IMR-90 (cell line): ENCODE measurements at regions not wholly inside any gene's neighbourhood (a gene's known extent, or its start where the extent isn't known, plus 50 kb on each side); places are given as distances from the start of the nearest gene placed in this dataset.

Source experiments
- ATAC-seq: fragments of 200-7000 bp; cut with Tn5 transposase; 2 replicates; pipeline ENCODE4 v1.9.1; 2020; ENCODE audit warnings: low read depth, mild to moderate bottlenecking, moderate library complexity
- BruUV-seq: library from RNA; stranded (reverse); fragments of 400-500 nt; replicated peaks from 2 replicates; lab custom pipeline; 2021; lab: Mats Ljungman, UMichigan
- CTCF ChIA-PET: fragments of 300-600 bp; formaldehyde crosslinking; extraction: SDS; loops from one replicate; lab custom pipeline; 2021; ENCODE audit warnings: antibody characterized with exemption; lab: Yijun Ruan, JAX
- POLR2A ChIA-PET: fragments of 300-600 bp; sonication (Branson Sonifier 250); formaldehyde crosslinking; loops from one replicate; lab custom pipeline; 2022; ENCODE audit warnings: antibody characterized with exemption; ENCODE audit not compliant: unreplicated experiment; lab: Charles Lee
- DNase-seq: peaks from one replicate; pipeline ENCODE4 v3.0.0; 2013
- H2AFZ ChIP-seq: replicated peaks from 2 replicates; pipeline ENCODE3; 2013; ENCODE audit warnings: low read length, mild to moderate bottlenecking; ENCODE audit not compliant: poor library complexity
- H2AK5ac ChIP-seq: 2 replicates; pipeline ENCODE4 v1.6.1; 2013; ENCODE audit warnings: low read depth, low read length, inconsistent platforms
- H2AK9ac ChIP-seq: replicated peaks from 2 replicates; pipeline ENCODE3; 2013; ENCODE audit warnings: mild to moderate bottlenecking, low read depth, low read length, moderate library complexity; ENCODE audit not compliant: poor library complexity
- H2BK120ac ChIP-seq: 2 replicates; pipeline ENCODE4 v1.6.1; 2013; ENCODE audit warnings: low read depth, low read length, inconsistent platforms
- H2BK15ac ChIP-seq: 3 replicates; pipeline ENCODE4 v1.6.1; 2013; ENCODE audit warnings: low read depth, low read length, inconsistent platforms
- H2BK20ac ChIP-seq: 2 replicates; pipeline ENCODE4 v1.6.1; 2013; ENCODE audit warnings: low read depth, mild to moderate bottlenecking, inconsistent platforms, low read length, moderate library complexity
- H2BK5ac ChIP-seq: 2 replicates; pipeline ENCODE4 v1.6.1; 2013; ENCODE audit warnings: mild to moderate bottlenecking, low read depth, low read length, inconsistent platforms; ENCODE audit not compliant: poor library complexity, severe bottlenecking
- H3K14ac ChIP-seq: replicated peaks from 2 replicates; pipeline ENCODE4 v1.6.1; 2013; ENCODE audit warnings: low read depth, low read length, inconsistent platforms
- H3K18ac ChIP-seq: 2 replicates; pipeline ENCODE4 v1.6.1; 2013; ENCODE audit warnings: low read depth, low read length, control low read depth
- H3K23ac ChIP-seq: 2 replicates; pipeline ENCODE4 v1.6.1; 2013; ENCODE audit warnings: low read depth, low read length, inconsistent platforms
- H3K27ac ChIP-seq: 2 replicates; pipeline ENCODE4 v1.5.1; 2013; ENCODE audit warnings: mild to moderate bottlenecking, control low read depth, low read length; ENCODE audit not compliant: insufficient read depth
- H3K27me3 ChIP-seq: 2 replicates; pipeline ENCODE4 v1.6.1; 2013; ENCODE audit warnings: low read length; ENCODE audit not compliant: control insufficient read depth, insufficient read depth
- H3K36me3 ChIP-seq: 2 replicates; pipeline ENCODE4 v1.6.1; 2013; ENCODE audit warnings: low read length, mixed read lengths; ENCODE audit not compliant: control insufficient read depth, insufficient read depth
- H3K4ac ChIP-seq: 2 replicates; pipeline ENCODE4 v1.6.1; 2013; ENCODE audit warnings: low read depth, low read length, inconsistent platforms
- H3K4me1 ChIP-seq: 2 replicates; pipeline ENCODE4 v1.6.1; 2013; ENCODE audit warnings: low read length, mixed read lengths; ENCODE audit not compliant: control insufficient read depth, insufficient read depth
- H3K4me2 ChIP-seq: 2 replicates; pipeline ENCODE4 v1.6.1; 2013; ENCODE audit warnings: low read depth, mild to moderate bottlenecking, control low read depth, low read length, moderate library complexity
- H3K4me3 ChIP-seq: 2 replicates; pipeline ENCODE4 v1.5.1; 2013; ENCODE audit warnings: low read depth, mild to moderate bottlenecking, control low read depth, low read length, moderate library complexity; ENCODE audit not compliant: insufficient read depth
- H3K56ac ChIP-seq: 2 replicates; pipeline ENCODE4 v1.6.1; 2013; ENCODE audit warnings: low read length, inconsistent platforms; ENCODE audit not compliant: insufficient read depth; ENCODE audit errors: extremely low read depth
- H3K79me1 ChIP-seq, 2 experiments: 2 replicates each; pipeline ENCODE4 v1.6.1; 2013; ENCODE audit warnings: low read length in 2 of 2, inconsistent platforms in 1 of 2, low read depth in 1 of 2
- H3K9ac ChIP-seq: 2 replicates; pipeline ENCODE4 v1.6.1; 2013; ENCODE audit warnings: low read depth, low read length, control low read depth
- H3K9me1 ChIP-seq: 2 replicates; pipeline ENCODE4 v1.6.1; 2013; ENCODE audit warnings: low read length, inconsistent platforms; ENCODE audit not compliant: insufficient read depth
- H3K9me3 ChIP-seq: 2 replicates; pipeline ENCODE4 v1.6.1; 2013; ENCODE audit warnings: low read length; ENCODE audit not compliant: control insufficient read depth, insufficient read depth
- H4K20me1 ChIP-seq: 2 replicates; pipeline ENCODE4 v1.6.1; 2013; ENCODE audit warnings: low read length, inconsistent platforms; ENCODE audit not compliant: insufficient read depth
- H4K5ac ChIP-seq: 2 replicates; pipeline ENCODE4 v1.6.1; 2013; ENCODE audit warnings: mild to moderate bottlenecking, low read depth, low read length, control low read depth
- H4K8ac ChIP-seq, 2 experiments: 2 replicates each; pipeline ENCODE4 v1.6.1; 2013; ENCODE audit warnings: low read depth in 2 of 2, low read length in 2 of 2, control low read depth in 1 of 2, inconsistent platforms in 1 of 2
- H4K91ac ChIP-seq: 2 replicates; pipeline ENCODE4 v1.6.1; 2013; ENCODE audit warnings: low read depth, low read length, inconsistent platforms; ENCODE audit not compliant: insufficient read depth
- BHLHE40 ChIP-seq: fragments of 150-350 bp; IDR thresholded peaks from 2 replicates; pipeline ENCODE4 v1.6.1; 2016; ENCODE audit warnings: mild to moderate bottlenecking, low read depth, low read length
- CEBPB ChIP-seq: IDR thresholded peaks from 2 replicates; pipeline ENCODE4 v1.6.1; 2012; ENCODE audit warnings: low read depth, low read length, improper control_type of control experiment
- CHD1 ChIP-seq: IDR thresholded peaks from 2 replicates; pipeline ENCODE4 v1.6.1; 2012; ENCODE audit warnings: low read depth, low read length, improper control_type of control experiment
- CTCF ChIP-seq: conservative IDR thresholded peaks from 2 replicates; pipeline ENCODE4 v1.5.1; 2012; ENCODE audit warnings: mild to moderate bottlenecking, low read depth, low read length, improper control_type of control experiment
- ELK1 ChIP-seq: fragments of 150-350 bp; IDR thresholded peaks from 2 replicates; pipeline ENCODE4 v1.6.1; 2016; ENCODE audit warnings: low read depth, mild to moderate bottlenecking, low read length, moderate library complexity, borderline replicate concordance
- FOS ChIP-seq: fragments of 150-350 bp; IDR thresholded peaks from 2 replicates; pipeline ENCODE4 v1.6.1; 2016; ENCODE audit warnings: low read depth, low read length
- MAFK ChIP-seq: IDR thresholded peaks from 2 replicates; pipeline ENCODE4 v1.6.1; 2012; ENCODE audit warnings: low read depth, low read length, improper control_type of control experiment
- MAZ ChIP-seq: IDR thresholded peaks from 2 replicates; pipeline ENCODE4 v1.6.1; 2012; ENCODE audit warnings: low read depth, mild to moderate bottlenecking, low read length, improper control_type of control experiment, moderate library complexity, borderline replicate concordance
- MXI1 ChIP-seq: IDR thresholded peaks from 2 replicates; pipeline ENCODE4 v1.6.1; 2012; ENCODE audit warnings: low read depth, mild to moderate bottlenecking, low read length, moderate library complexity, borderline replicate concordance
- NFE2L2 ChIP-seq: fragments of 150-350 bp; IDR thresholded peaks from 2 replicates; pipeline ENCODE4 v1.6.1; 2016; ENCODE audit warnings: low read depth, mild to moderate bottlenecking, low read length
- POLR2A ChIP-seq: IDR thresholded peaks from 2 replicates; pipeline ENCODE4 v1.6.1; 2012; ENCODE audit warnings: mild to moderate bottlenecking, low read depth, low read length
- RAD21 ChIP-seq: IDR thresholded peaks from 2 replicates; pipeline ENCODE4 v1.6.1; 2012; ENCODE audit warnings: low read length, improper control_type of control experiment
- RCOR1 ChIP-seq: IDR thresholded peaks from 2 replicates; pipeline ENCODE4 v1.6.1; 2012; ENCODE audit warnings: mild to moderate bottlenecking, low read length, improper control_type of control experiment; ENCODE audit not compliant: insufficient replicate concordance
- RFX5 ChIP-seq: IDR thresholded peaks from 2 replicates; pipeline ENCODE4 v1.8.0; 2012; ENCODE audit warnings: low read depth, mild to moderate bottlenecking, low read length, moderate library complexity
- SMC3 ChIP-seq: fragments of 150-350 bp; IDR thresholded peaks from 2 replicates; pipeline ENCODE4 v1.6.1; 2016; ENCODE audit warnings: low read depth, mild to moderate bottlenecking, antibody characterized with exemption, low read length, moderate library complexity
- USF2 ChIP-seq: fragments of 150-350 bp; IDR thresholded peaks from 2 replicates; pipeline ENCODE4 v1.6.1; 2017; ENCODE audit warnings: mild to moderate bottlenecking, antibody characterized with exemption, low read length, low read depth
- WGBS, 2 experiments: methylation state at CpG; one replicate each; pipeline versions ENCODE4 v1.1.5 to v1.1.7; 2013; ENCODE audit warnings: missing lambda C conversion rate in 2 of 2; ENCODE audit not compliant: insufficient read length in 1 of 2; ENCODE audit errors: extremely low coverage in 2 of 2; 5-methylcytosine and 5-hydroxymethylcytosine counted together
- dilution Hi-C: fragments of 300-500 bp; cut with HindIII; formaldehyde crosslinking; loops from one replicate; pipeline ENCODE4 v1.14.3; 2018; ENCODE audit warnings: low sequenced_read_pairs; ENCODE audit not compliant: unreplicated experiment
- in situ Hi-C: fragments of 300-500 bp; cut with MboI; formaldehyde crosslinking; loops from 3 replicates; pipeline ENCODE4 v1.14.3; 2019; ENCODE audit warnings: low sequenced_read_pairs, inconsistent platforms, mixed read lengths
- intact Hi-C: fragments of 100-400 bp; cut with micrococcal nuclease; formaldehyde crosslinking; loops from 2 replicates; pipeline ENCODE4 v1.10.0; 2022

- no peak for ATAC-seq
Measured at GRCh38 chr3:103511891-103512290, 1077.1 kb downstream of the ZPLD1 start.

More at GRCh38 chr3:103511891-103512290, 1077.1 kb downstream of the ZPLD1 start:
- no peak overlapping the region for H2BK5ac ChIP-seq
- no peak overlapping the region for H4K5ac ChIP-seq
- ChIA-PET CTCF (no interaction called here), POLR2A (no interaction called here)
- H3K18ac ChIP-seq: no peak overlapping the region
- H2BK15ac ChIP-seq: no peak overlapping the region
- TF ChIP-seq POLR2A (no peak), MAZ (no peak), ELK1 (no peak), RCOR1 (no peak), CHD1 (no peak), MXI1 (no peak), SMC3 (no peak), RAD21 (no peak), NFE2L2 (no peak), CTCF (no peak), USF2 (no peak), MAFK (no peak), FOS (no peak), RFX5 (no peak), CEBPB (no peak), BHLHE40 (no peak)
- no peak overlapping the region for H3K56ac ChIP-seq
- dilution Hi-C loops (no loop called here), intact Hi-C loops (no loop called here), in situ Hi-C loops (no loop called here)
- H2BK120ac ChIP-seq: no peak overlapping the region
- no peak overlapping the region for H3K9ac ChIP-seq
- H3K27me3 ChIP-seq: no peaks in the 10 kb centered on the region
- H3K14ac ChIP-seq: no peak overlapping the region
- H3K4me1 ChIP-seq: no peaks in the 10 kb centered on the region
- H3K27ac ChIP-seq: no peak overlapping the region
- no CpG with 5 or more reads among the region's 1 CpG for WGBS, 2 experiments
- no peak overlapping the region for H3K4me2 ChIP-seq
- H2AK5ac ChIP-seq: no peak overlapping the region
- no peak overlapping the region for H3K4me3 ChIP-seq
- no peak overlapping the region for H2AFZ ChIP-seq
- H2BK20ac ChIP-seq: no peak overlapping the region
- no peak overlapping the region for H2AK9ac ChIP-seq
- H4K91ac ChIP-seq: no peak overlapping the region
- no peak for DNase-seq
- no peak overlapping the region for H3K23ac ChIP-seq
- H4K8ac ChIP-seq: no peak overlapping the region
- H3K9me3 ChIP-seq: peaks cover 3% of the 10 kb centered on the region; the same call in 1 of the 2 replicates
- no peak overlapping the region for H3K4ac ChIP-seq
- H3K9me1 ChIP-seq: no peaks in the 10 kb centered on the region
- no TSS peak for BruUV-seq
- no peaks in the 10 kb centered on the region for H3K79me1 ChIP-seq
- H3K36me3 ChIP-seq: no peaks in the 10 kb centered on the region
- no peaks in the 10 kb centered on the region for H4K20me1 ChIP-seq
